ENCODE measurements at regions not wholly inside any gene's neighbourhood (a gene's known extent, or its start where the extent isn't known, plus 50 kb on each side); places are given as distances from the start of the nearest gene placed in this dataset.

- no peak for TF ChIP-seq ZNF114 (CRISPR knock-in tag; IDR thresholded peaks at IDR 0.05)
- no peak for TF ChIP-seq REST (IDR thresholded peaks at IDR 0.05; ENCODE audit: unreplicated experiment)
- no peak for TF ChIP-seq CREB1 (CRISPR knock-in tag; IDR thresholded peaks at IDR 0.05; ENCODE audit: low read depth)
- no peak for TF ChIP-seq ZNF331 (CRISPR knock-in tag; IDR thresholded peaks at IDR 0.05; ENCODE audit: low read depth)
- TF ChIP-seq JUNB (IDR thresholded peaks at IDR 0.05; ENCODE audit: unreplicated experiment), result no peak
- no peak for TF ChIP-seq ETS1 (IDR thresholded peaks at IDR 0.05)
- TF ChIP-seq CTCF (conservative IDR thresholded peaks at IDR 0.05; ENCODE audit: low read depth in 2 of 2), result no peak
- no peak for TF ChIP-seq POLR2AphosphoS5 (IDR thresholded peaks at IDR 0.05; ENCODE audit: low read depth)
- TF ChIP-seq ZNF462 (CRISPR knock-in tag; IDR thresholded peaks at IDR 0.05), result no peak
- TF ChIP-seq NANOG (IDR thresholded peaks at IDR 0.05; ENCODE audit: borderline replicate concordance), result no peak
- no peak for TF ChIP-seq EZH2phosphoT487 (IDR thresholded peaks at IDR 0.05; ENCODE audit: unreplicated experiment)
- TF ChIP-seq EZH2 (IDR thresholded peaks at IDR 0.05; ENCODE audit: low read depth, unreplicated experiment), result no peak
- no peak for TF ChIP-seq STAT1 (IDR thresholded peaks at IDR 0.05; ENCODE audit: unreplicated experiment)
- ATAC-seq, result no peak
- Mint-ChIP-seq H3K36me3 (ENCODE audit: low read depth) (no peaks in the 10 kb centered on the region), H3K27me3 (ENCODE audit: insufficient read depth, low read depth, poor library complexity) (peaks cover 2% of the 10 kb centered on the region), H3K4me3 (no peak overlapping the region), H3K27ac (no peak overlapping the region), H3K4me1 (peaks cover 6% of the 10 kb centered on the region; the same call in 1 of the 3 replicates), H3K9me3 (no peaks in the 10 kb centered on the region)
- no peaks in the 10 kb centered on the region for H3K4me1 ChIP-seq (ENCODE audit: insufficient read depth)
- H3F3A ChIP-seq (replicated peaks; ENCODE audit: low read depth), result no peaks in the 10 kb centered on the region
- no peaks in the 10 kb centered on the region for H3K36me3 ChIP-seq (ENCODE audit: insufficient read depth)
- H3K4me2 ChIP-seq, result no peak overlapping the region
- no peaks in the 10 kb centered on the region for H3K9me2 ChIP-seq (ENCODE audit: insufficient read depth)
- no peak for DNase-seq (ENCODE audit: low spot score)
- no peak overlapping the region for H3K4me3 ChIP-seq
- no peaks in the 10 kb centered on the region for H3K79me2 ChIP-seq (replicated peaks; ENCODE audit: insufficient read depth)
- H3K27ac ChIP-seq (ENCODE audit: low read depth), result no peak overlapping the region
- no peak overlapping the region for H2AFZ ChIP-seq
- no peaks in the 10 kb centered on the region for H3K27me3 ChIP-seq (ENCODE audit: insufficient read depth)
- H4K20me1 ChIP-seq (replicated peaks; ENCODE audit: insufficient read depth), result no peaks in the 10 kb centered on the region; the same call in 1 of the 2 replicates
Measured at GRCh38 chr3:24589931-24590880, 95.6 kb upstream of the THRB start.
